Small intestine (tissue), 7 donors: ENCODE measurements at regions not wholly inside any gene's neighbourhood (a gene's known extent, or its start where the extent isn't known, plus 50 kb on each side); places are given as distances from the start of the nearest gene placed in this dataset.

ENCODE experiments used
- DNase-seq, 2 donors: peaks; one replicate each; pipeline versions ENCODE4 v3.0.0 to v3.0.0-alpha.2; 2013
- FAIRE-seq: peaks from 2 replicates; lab custom pipeline; 2012; peaks lifted over from hg19 to GRCh38; lab: Jason Lieb, UNC
- H3K27ac ChIP-seq, 3 donors: one replicate each; pipeline ENCODE4 v1.5.1; 2013; ENCODE audit warnings: low read length in 2 of 3, mild to moderate bottlenecking in 2 of 3, control low read depth in 1 of 3, inconsistent platforms in 1 of 3, low read depth in 1 of 3, moderate library complexity in 1 of 3
- H3K27me3 ChIP-seq, 3 donors: one replicate each; pipeline ENCODE4 v1.6.1; 2013; ENCODE audit warnings: low read length in 3 of 3, inconsistent platforms in 1 of 3; ENCODE audit not compliant: control insufficient read depth in 3 of 3, insufficient read depth in 3 of 3
- H3K36me3 ChIP-seq, 3 donors: one replicate each; pipeline ENCODE4 v1.6.1; 2013; ENCODE audit warnings: low read length in 3 of 3, inconsistent platforms in 1 of 3, low read depth in 1 of 3, mild to moderate bottlenecking in 1 of 3, moderate library complexity in 1 of 3; ENCODE audit not compliant: control insufficient read depth in 3 of 3, insufficient read depth in 2 of 3
- H3K4me1 ChIP-seq, 3 donors: one replicate each; pipeline ENCODE4 v1.6.1; 2013; ENCODE audit warnings: low read length in 2 of 3, inconsistent platforms in 1 of 3, low read depth in 1 of 3, mild to moderate bottlenecking in 1 of 3, moderate library complexity in 1 of 3; ENCODE audit not compliant: control insufficient read depth in 3 of 3, insufficient read depth in 2 of 3
- H3K4me3 ChIP-seq, 3 donors: one replicate each; pipeline ENCODE4 v1.5.1; 2013; ENCODE audit warnings: low read length in 3 of 3, control low read depth in 1 of 3, inconsistent platforms in 1 of 3, low read depth in 1 of 3, mild to moderate bottlenecking in 1 of 3, moderate library complexity in 1 of 3
- H3K9me3 ChIP-seq, 2 donors: one replicate each; pipeline ENCODE4 v1.6.1; 2013; ENCODE audit warnings: low read depth in 1 of 2, low read length in 1 of 2; ENCODE audit not compliant: control insufficient read depth in 2 of 2, insufficient read depth in 1 of 2
- WGBS, 3 donors: extraction: QIAGEN DNeasy Blood & Tissue Kit; methylation state at CpG; one replicate each; pipeline ENCODE4 v1.1.7; 2013; 5-methylcytosine and 5-hydroxymethylcytosine counted together
- donor health status: healthy with polysubstance abuse.
- donor health status: control.
- donor health status: control.
- donor health status: Bipolar disorder and iron deficiency.
- donor health status: healthy.

DNA sequence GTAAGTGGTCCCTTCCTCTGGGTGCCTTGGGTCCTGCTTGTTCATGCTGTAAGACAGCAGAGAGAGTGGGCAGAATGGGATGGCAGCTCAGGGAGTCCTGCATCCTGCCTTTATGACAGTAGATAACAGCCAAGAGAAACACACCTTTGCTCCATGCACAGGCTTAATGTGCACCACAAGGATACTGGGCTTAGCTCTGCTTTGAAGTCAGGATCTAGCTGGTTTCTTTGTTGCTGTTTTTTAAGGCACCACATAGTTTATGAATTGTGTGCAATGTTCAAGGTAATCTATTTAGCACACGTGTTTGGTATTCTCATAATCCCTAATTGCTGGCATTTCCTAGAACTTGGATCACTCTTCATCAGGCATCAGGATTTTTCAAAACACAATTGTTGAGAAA is 239.5 kb upstream of the DCN start:
- Histone ChIP-seq H3K4me3 (no peak overlapping the region), H3K27ac (no peak overlapping the region), H3K4me1 (peaks cover 0 to 13% (median 0%) of the 10 kb centered on the region in 3 donors), H3K9me3 (no peaks in the 10 kb centered on the region), H3K27me3 (no peaks in the 10 kb centered on the region), H3K36me3 (no peaks in the 10 kb centered on the region)
- WGBS, 3 donors, result 10 to 31% (median 10%) methylated on average over 1 of the region's 1 CpG
- DNase-seq (peak; percentile 39 to 77), FAIRE-seq (no peak)

DNA sequence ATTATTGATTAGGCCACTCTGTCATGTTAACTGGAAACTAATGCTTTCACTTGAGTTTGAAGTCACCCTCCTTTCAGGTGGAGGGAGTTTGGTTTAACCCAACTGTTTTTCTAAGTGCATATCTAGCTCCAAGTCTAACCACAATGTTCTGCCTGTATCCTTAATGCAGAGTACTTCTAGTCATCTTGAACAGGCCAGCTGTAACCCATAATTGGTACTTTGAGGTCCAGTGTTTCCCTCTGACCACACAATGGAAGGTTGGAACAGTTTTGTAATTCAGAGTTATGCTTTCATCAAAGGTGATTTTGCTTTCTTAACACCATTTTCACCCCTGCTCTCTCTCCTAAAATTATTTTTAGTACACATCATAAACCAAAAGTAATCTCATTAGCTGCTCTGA is 237.2 kb upstream of the DCN start:
- DNase-seq (no peak), FAIRE-seq (no peak)
- no peaks in the 10 kb centered on the region for H3K27me3 ChIP-seq
- no peaks in the 10 kb centered on the region for H3K9me3 ChIP-seq
- H3K27ac ChIP-seq, result no peak overlapping the region
- H3K36me3 ChIP-seq, result no peaks in the 10 kb centered on the region
- H3K4me1 ChIP-seq, result peaks cover 0 to 13% (median 0%) of the 10 kb centered on the region in 3 donors
- no peak overlapping the region for H3K4me3 ChIP-seq

DNA sequence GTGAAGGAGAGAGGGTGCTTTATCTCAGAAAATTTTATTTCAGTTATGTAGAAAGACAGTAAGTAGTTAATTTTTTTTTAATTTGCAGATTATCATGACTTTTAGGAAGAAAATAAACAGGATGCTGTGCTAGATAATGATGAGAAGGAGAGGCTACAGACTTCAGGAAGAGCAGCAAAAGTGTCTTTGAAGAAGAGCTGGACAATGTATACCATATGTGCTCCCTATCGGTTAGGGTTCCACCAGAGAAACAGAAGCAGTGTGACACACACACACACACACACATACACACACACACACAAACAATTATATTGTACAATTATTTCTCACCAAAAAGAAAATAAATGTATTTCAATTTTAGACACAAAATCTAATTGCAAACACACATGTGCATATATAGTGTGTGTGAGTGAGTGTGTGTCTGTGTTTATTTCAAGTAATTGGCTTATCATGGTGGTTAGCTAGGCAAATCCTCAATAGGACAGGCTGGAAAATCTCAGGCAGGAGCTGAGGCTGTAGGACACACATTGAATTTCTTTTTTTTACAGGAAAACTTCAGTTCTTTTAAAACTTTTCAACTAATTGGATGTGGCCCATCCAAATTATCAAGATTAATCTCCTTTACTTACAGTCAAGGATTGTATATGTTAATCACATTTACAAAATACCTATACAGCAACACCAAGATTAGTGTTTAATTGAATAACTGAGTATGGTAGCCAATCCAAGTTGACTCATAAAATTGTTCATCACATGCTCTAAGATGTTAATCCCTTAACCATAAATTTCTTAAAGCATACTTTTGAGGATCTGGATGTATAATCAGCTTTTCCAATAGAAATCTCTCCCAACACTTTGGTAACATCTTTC is 235.8 kb upstream of the DCN start:
- 81 to 100% (median 84%) methylated on average over 1 of the region's 1 CpG for WGBS, 3 donors
- DNase-seq (no peak), FAIRE-seq (no peak)
- Histone ChIP-seq H3K27me3 (no peaks in the 10 kb centered on the region), H3K36me3 (no peaks in the 10 kb centered on the region), H3K27ac (no peak overlapping the region), H3K4me1 (peaks cover 0 to 19% (median 3%) of the 10 kb centered on the region in 3 donors), H3K9me3 (no peaks in the 10 kb centered on the region), H3K4me3 (no peak overlapping the region)

DNA sequence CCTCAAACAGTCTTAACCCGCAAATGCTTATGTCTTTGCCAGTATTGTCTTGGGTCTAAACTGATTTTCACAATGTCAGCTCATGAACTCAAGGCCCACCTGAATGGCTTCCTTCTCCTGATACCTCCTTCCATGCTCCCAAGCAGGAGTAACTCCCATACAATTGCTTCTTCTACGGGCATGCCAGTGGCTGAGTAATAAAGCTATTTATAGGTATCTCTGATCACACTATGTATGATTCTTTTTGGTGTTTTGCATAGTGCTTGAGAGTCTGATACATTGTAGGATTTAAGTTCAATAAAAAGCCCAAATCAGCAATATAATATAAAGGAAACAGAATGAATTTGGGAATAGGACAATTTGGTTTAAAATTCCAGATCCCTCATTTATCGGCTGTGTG is 235.0 kb upstream of the DCN start:
- FAIRE-seq (no peak), DNase-seq (no peak)
- Histone ChIP-seq H3K27me3 (no peaks in the 10 kb centered on the region), H3K36me3 (no peaks in the 10 kb centered on the region), H3K27ac (no peak overlapping the region), H3K4me1 (peaks cover 0 to 15% (median 3%) of the 10 kb centered on the region in 3 donors), H3K9me3 (no peaks in the 10 kb centered on the region), H3K4me3 (no peak overlapping the region)
- 80 to 89% (median 88%) methylated on average over 3 of the region's 3 CpGs for WGBS, 3 donors

DNA sequence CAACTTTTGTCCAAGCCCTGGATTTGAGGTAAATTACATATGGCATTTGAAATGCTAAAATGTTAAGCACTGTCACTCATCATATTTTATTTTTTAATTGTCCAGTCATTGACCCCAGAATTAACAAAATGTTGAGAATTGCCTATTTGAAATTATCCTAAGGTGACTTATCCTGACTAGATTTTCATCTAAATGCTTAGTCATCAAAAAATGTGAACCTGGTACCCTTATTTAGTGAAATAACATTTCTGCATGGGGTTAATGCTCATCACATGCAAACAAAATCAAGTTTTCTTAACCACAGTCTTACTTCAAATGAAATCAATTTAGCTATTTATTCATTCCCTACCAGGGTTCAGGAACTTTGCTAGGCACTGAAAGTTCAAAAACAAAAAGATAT is 232.0 kb upstream of the DCN start:
- H3K27me3 ChIP-seq, result no peaks in the 10 kb centered on the region
- no peaks in the 10 kb centered on the region for H3K36me3 ChIP-seq
- no peaks in the 10 kb centered on the region for H3K9me3 ChIP-seq
- H3K4me3 ChIP-seq, result no peak overlapping the region
- DNase-seq (no peak), FAIRE-seq (no peak)
- H3K4me1 ChIP-seq, result peaks cover 0 to 6% (median 3%) of the 10 kb centered on the region in 3 donors
- H3K27ac ChIP-seq, result no peak overlapping the region

GRCh38 chr12:91413581-91414546 is 231.2 kb upstream of the DCN start:
- no peaks in the 10 kb centered on the region for H3K9me3 ChIP-seq
- peaks cover 0 to 6% (median 3%) of the 10 kb centered on the region in 3 donors for H3K4me1 ChIP-seq
- DNase-seq (peak; percentile 80 to 82), FAIRE-seq (no peak)
- peak overlapping the region in 1 of 3 donors; percentile 74 for H3K27ac ChIP-seq
- no peak overlapping the region for H3K4me3 ChIP-seq
- 44 to 57% (median 54%) methylated on average over 6 of the region's 6 CpGs for WGBS, 3 donors
- no peaks in the 10 kb centered on the region for H3K36me3 ChIP-seq
- no peaks in the 10 kb centered on the region for H3K27me3 ChIP-seq

- H3K27ac ChIP-seq, result no peak overlapping the region
- DNase-seq (no peak), FAIRE-seq (no peak)
- no peaks in the 10 kb centered on the region for H3K36me3 ChIP-seq
- WGBS, 3 donors, result 28 to 74% (median 41%) methylated on average over 1 of the region's 1 CpG
- no peaks in the 10 kb centered on the region for H3K4me1 ChIP-seq
- H3K9me3 ChIP-seq, result no peaks in the 10 kb centered on the region
- H3K27me3 ChIP-seq, result no peaks in the 10 kb centered on the region
- H3K4me3 ChIP-seq, result no peak overlapping the region
These were observed 224.3 kb upstream of the DCN start for GRCh38 chr12:91406920-91407341.

- FAIRE-seq, result no peak
- no peaks in the 10 kb centered on the region for H3K27me3 ChIP-seq
- 80 to 94% (median 83%) methylated on average over 4 of the region's 4 CpGs for WGBS, 3 donors
These were observed 221.8 kb upstream of the DCN start for GRCh38 chr12:91404441-91404840.

More at GRCh38 chr12:91404441-91404840, 221.8 kb upstream of the DCN start:
- DNase-seq, result no peak
- no peak overlapping the region for H3K4me3 ChIP-seq
- H3K9me3 ChIP-seq, result no peaks in the 10 kb centered on the region
- H3K27ac ChIP-seq, result no peak overlapping the region
- no peaks in the 10 kb centered on the region for H3K36me3 ChIP-seq
- H3K4me1 ChIP-seq, result no peaks in the 10 kb centered on the region
